H9 (cell line): ENCODE measurements at regions not wholly inside any gene's neighbourhood (a gene's known extent, or its start where the extent isn't known, plus 50 kb on each side); places are given as distances from the start of the nearest gene placed in this dataset.

Source experiments
- DNase-seq: peaks from one replicate; pipeline ENCODE4 v3.0.0-alpha.2; 2017
- H2AFZ ChIP-seq: one replicate; pipeline ENCODE4 v1.6.1; 2013; ENCODE audit warnings: mild to moderate bottlenecking, low read length, control low read depth, moderate library complexity
- H2AK5ac ChIP-seq: 2 replicates; pipeline ENCODE4 v1.6.1; 2013; ENCODE audit warnings: low read length, control low read depth, mixed read lengths; ENCODE audit not compliant: insufficient read length
- H2BK120ac ChIP-seq: one replicate; pipeline ENCODE4 v1.6.1; 2013; ENCODE audit warnings: low read depth, mild to moderate bottlenecking, low read length, control low read depth, inconsistent platforms; ENCODE audit not compliant: poor library complexity, severe bottlenecking
- H2BK12ac ChIP-seq: 2 replicates; pipeline ENCODE4 v1.6.1; 2013; ENCODE audit warnings: low read length, control low read depth, mixed read lengths, low read depth; ENCODE audit not compliant: insufficient read length
- H2BK15ac ChIP-seq: 2 replicates; pipeline ENCODE4 v1.6.1; 2013; ENCODE audit warnings: low read depth, low read length, control low read depth
- H2BK20ac ChIP-seq: one replicate; pipeline ENCODE4 v1.6.1; 2013; ENCODE audit warnings: low read depth, mild to moderate bottlenecking, low read length, control low read depth, inconsistent platforms; ENCODE audit not compliant: poor library complexity, severe bottlenecking
- H2BK5ac ChIP-seq: 2 replicates; pipeline ENCODE4 v1.6.1; 2013; ENCODE audit warnings: low read length, control low read depth, mixed read lengths; ENCODE audit not compliant: insufficient read length
- H3K14ac ChIP-seq: 2 replicates; pipeline ENCODE4 v1.6.1; 2013; ENCODE audit warnings: low read length, control low read depth; ENCODE audit not compliant: insufficient read depth
- H3K18ac ChIP-seq: 2 replicates; pipeline ENCODE4 v1.6.1; 2013; ENCODE audit warnings: low read depth, mild to moderate bottlenecking, mixed read lengths, low read length, control low read depth; ENCODE audit not compliant: insufficient read length
- H3K23ac ChIP-seq: 2 replicates; pipeline ENCODE4 v1.6.1; 2013; ENCODE audit warnings: low read length, control low read depth, mixed read lengths, low read depth; ENCODE audit not compliant: insufficient read length
- H3K23me2 ChIP-seq: 2 replicates; pipeline ENCODE4 v1.6.1; 2013; ENCODE audit warnings: low read depth, mild to moderate bottlenecking, mixed read lengths, low read length, control low read depth; ENCODE audit not compliant: insufficient read length, poor library complexity, severe bottlenecking
- H3K27ac ChIP-seq: 2 replicates; pipeline ENCODE4 v1.5.1; 2013; ENCODE audit warnings: low read length, control low read depth, mixed read lengths, low read depth; ENCODE audit not compliant: insufficient read length
- H3K27me3 ChIP-seq: 2 replicates; pipeline ENCODE4 v1.6.1; 2013; ENCODE audit warnings: low read length, control low read depth, inconsistent platforms; ENCODE audit not compliant: insufficient read depth
- H3K4ac ChIP-seq: 2 replicates; pipeline ENCODE4 v1.6.1; 2013; ENCODE audit warnings: low read depth, mild to moderate bottlenecking, control low read depth, inconsistent platforms, low read length, moderate library complexity
- H3K4me1 ChIP-seq: 2 replicates; pipeline ENCODE4 v1.6.1; 2013; ENCODE audit warnings: low read length, control low read depth, inconsistent platforms; ENCODE audit not compliant: insufficient read depth
- H3K4me2 ChIP-seq: 2 replicates; pipeline ENCODE4 v1.6.1; 2013; ENCODE audit warnings: low read length, control low read depth, mixed read lengths; ENCODE audit not compliant: insufficient read length, insufficient read depth
- H3K56ac ChIP-seq: 2 replicates; pipeline ENCODE4 v1.6.1; 2013; ENCODE audit warnings: low read depth, mild to moderate bottlenecking, mixed read lengths, low read length, control low read depth; ENCODE audit not compliant: insufficient read length
- H3K79me1 ChIP-seq: 2 replicates; pipeline ENCODE4 v1.6.1; 2013; ENCODE audit warnings: low read depth, mild to moderate bottlenecking, moderate library complexity, low read length, control low read depth, inconsistent platforms; ENCODE audit not compliant: insufficient read depth, poor library complexity, severe bottlenecking
- H3K79me2 ChIP-seq: 2 replicates; pipeline ENCODE4 v1.6.1; 2013; ENCODE audit warnings: low read length, control low read depth, inconsistent platforms; ENCODE audit not compliant: insufficient read depth
- H3K9ac ChIP-seq: 2 replicates; pipeline ENCODE4 v1.6.1; 2013; ENCODE audit warnings: low read length, control low read depth, mixed read lengths; ENCODE audit not compliant: insufficient read length; ENCODE audit errors: extremely low read depth
- H3K9me3 ChIP-seq: one replicate; pipeline ENCODE4 v1.6.1; 2013; ENCODE audit warnings: low read depth, low read length, inconsistent platforms; ENCODE audit not compliant: control insufficient read depth
- H3T11ph ChIP-seq: one replicate; pipeline ENCODE4 v1.6.1; 2013; ENCODE audit warnings: mild to moderate bottlenecking, low read length, control low read depth, inconsistent platforms
- H4K20me1 ChIP-seq: one replicate; pipeline ENCODE4 v1.6.1; 2013; ENCODE audit not compliant: control insufficient read depth, insufficient read length, insufficient read depth
- H4K5ac ChIP-seq: 2 replicates; pipeline ENCODE4 v1.6.1; 2013; ENCODE audit warnings: low read depth, mild to moderate bottlenecking, mixed read lengths, low read length, control low read depth; ENCODE audit not compliant: insufficient read length
- H4K8ac ChIP-seq: replicated peaks from 2 replicates; pipeline ENCODE4 v1.6.1; 2013; ENCODE audit warnings: low read length, control low read depth, mixed read lengths, low read depth; ENCODE audit not compliant: insufficient read length
- H4K91ac ChIP-seq: 2 replicates; pipeline ENCODE4 v1.6.1; 2013; ENCODE audit warnings: low read depth, mild to moderate bottlenecking, moderate library complexity, mixed read lengths, low read length, control low read depth; ENCODE audit not compliant: insufficient read length
- H3K27ac Mint-ChIP-seq, 3 experiments: 2 replicates in 2 of 3; 3 replicates in 1 of 3; pipeline ENCODE4 v1.8.0; 2020 to 2021; ENCODE audit warnings: mixed read lengths in 3 of 3, mild to moderate bottlenecking in 1 of 3, moderate library complexity in 1 of 3
- H3K27me3 Mint-ChIP-seq: 2 replicates; pipeline ENCODE4 v1.8.0; 2021; ENCODE audit warnings: low read depth, mild to moderate bottlenecking, moderate library complexity, mixed read lengths
- H3K36me3 Mint-ChIP-seq, 3 experiments: 2 replicates in 2 of 3; 3 replicates in 1 of 3; pipeline ENCODE4 v1.8.0; 2020 to 2021; ENCODE audit warnings: low read depth in 3 of 3, mixed read lengths in 3 of 3; ENCODE audit not compliant: insufficient read depth in 1 of 3
- H3K4me1 Mint-ChIP-seq, 2 experiments: 2 replicates each; pipeline ENCODE4 v1.8.0; 2020; ENCODE audit warnings: mixed read lengths in 2 of 2
- H3K4me3 Mint-ChIP-seq, 2 experiments: 2 replicates in 1 of 2; 3 replicates in 1 of 2; pipeline ENCODE4 v1.8.0; 2020 to 2021; ENCODE audit warnings: mild to moderate bottlenecking in 2 of 2, mixed read lengths in 2 of 2, moderate library complexity in 1 of 2
- H3K9me3 Mint-ChIP-seq, 2 experiments: 2 replicates in 1 of 2; 3 replicates in 1 of 2; pipeline ENCODE4 v1.8.0; 2020; ENCODE audit warnings: mild to moderate bottlenecking in 2 of 2, mixed read lengths in 2 of 2, moderate library complexity in 1 of 2
- CTCF ChIP-seq: fragments of 200-600 bp; sonication (generic); conservative IDR thresholded peaks from 3 replicates; pipeline ENCODE4 v1.8.0; 2021; ENCODE audit warnings: antibody characterized with exemption, mild to moderate bottlenecking
- WGBS: extraction: QIAGEN DNeasy Blood & Tissue Kit; methylation state at CpG from one replicate; pipeline ENCODE4 v1.1.7; 2013; ENCODE audit warnings: missing lambda C conversion rate, low lambda C conversion rate, mixed read lengths; ENCODE audit not compliant: insufficient read length; ENCODE audit errors: extremely low coverage; 5-methylcytosine and 5-hydroxymethylcytosine counted together

GRCh38 chr7:49706106-49706505 is 67.3 kb upstream of the VWC2 start:
- Histone ChIP-seq H3K56ac (no peak overlapping the region), H4K5ac (no peak overlapping the region), H3K23ac (no peak overlapping the region), H3K4me1 (no peaks in the 10 kb centered on the region), H2AFZ (no peak overlapping the region), H2BK5ac (no peak overlapping the region), H4K20me1 (no peaks in the 10 kb centered on the region), H4K91ac (no peak overlapping the region), H3K79me2 (no peaks in the 10 kb centered on the region), H3K9me3 (no peaks in the 10 kb centered on the region), H3T11ph (no peak overlapping the region), H3K4ac (no peak overlapping the region), H3K23me2 (no peaks in the 10 kb centered on the region), H2AK5ac (no peak overlapping the region), H4K8ac (no peak overlapping the region), H2BK20ac (no peak overlapping the region), H2BK15ac (no peak overlapping the region), H3K18ac (no peak overlapping the region), H3K9ac (no peak overlapping the region), H2BK12ac (no peak overlapping the region), H3K27ac (no peak overlapping the region), H3K4me2 (no peak overlapping the region), H3K14ac (no peak overlapping the region), H3K79me1 (no peaks in the 10 kb centered on the region), H3K27me3 (no peaks in the 10 kb centered on the region), H2BK120ac (no peak overlapping the region)
- Mint-ChIP-seq H3K4me1 (peaks cover 12 to 14% of the 10 kb centered on the region in 2 experiments), H3K9me3 (no peaks in the 10 kb centered on the region), H3K27ac (no peak overlapping the region), H3K27me3 (peaks cover 19% of the 10 kb centered on the region), H3K4me3 (no peak overlapping the region), H3K36me3 (no peaks in the 10 kb centered on the region; a peak in 1 of 7 replicates)
- DNase-seq, result no peak
- no CpG with 5 or more reads among the region's 5 CpGs for WGBS
- TF ChIP-seq CTCF, result no peak
